NAMALWA (cell line): ENCODE measurements at regions not wholly inside any gene's neighbourhood (a gene's known extent, or its start where the extent isn't known, plus 50 kb on each side); places are given as distances from the start of the nearest gene placed in this dataset.

ENCODE experiments used
- DNase-seq: peaks from one replicate; pipeline ENCODE4 v3.0.0-alpha.2; 2015; ENCODE audit warnings: low spot score

DNA sequence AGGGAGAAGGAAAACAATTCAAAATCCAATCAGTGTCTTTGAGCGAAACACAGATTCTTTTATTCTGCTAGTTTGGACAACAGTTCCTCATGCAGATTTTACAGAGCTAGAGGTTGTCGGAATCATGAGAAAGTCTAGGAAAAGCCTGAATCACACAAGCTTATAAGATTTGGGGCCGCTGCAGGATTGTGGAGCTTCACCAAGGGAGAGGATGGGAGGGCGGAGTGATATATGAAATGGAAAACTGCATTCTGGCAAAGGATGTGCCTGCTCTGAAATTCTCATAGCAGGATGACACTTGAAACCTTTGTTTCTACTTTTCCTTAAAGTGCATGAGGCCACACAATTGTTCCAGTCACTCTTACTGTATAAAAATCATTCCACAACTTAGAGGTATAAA is 134.3 kb downstream of the OR2K2 start:
- DNase-seq = no peak

GRCh38 chr9:111193095-111193494 is 136.9 kb downstream of the OR2K2 start:
- no peak for DNase-seq

DNA sequence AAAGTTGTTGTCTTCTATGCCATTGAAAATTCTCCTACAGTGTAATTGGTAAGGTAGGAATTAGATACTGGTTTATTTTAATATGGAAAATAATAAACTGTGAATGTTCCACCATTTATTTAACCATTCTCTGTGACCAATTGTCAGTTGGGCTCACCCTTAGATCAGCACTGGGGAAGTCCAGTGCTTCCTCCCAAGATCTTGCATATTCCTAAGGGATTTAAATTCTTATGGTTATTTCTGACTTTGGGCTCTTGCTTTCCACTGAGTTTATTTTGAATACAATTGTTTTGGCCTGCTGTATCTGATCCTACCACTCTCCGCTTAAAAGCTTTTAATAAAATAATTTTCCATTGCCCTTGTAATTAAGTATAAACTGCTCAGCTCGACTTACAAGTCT is 137.4 kb downstream of the OR2K2 start:
- DNase-seq = no peak

GRCh38 chr9:111190347-111190746 is 139.7 kb downstream of the OR2K2 start:
- DNase-seq = no peak

- DNase-seq = no peak
Observed at GRCh38 chr9:111187376-111187775, 142.6 kb downstream of the OR2K2 start.

DNA sequence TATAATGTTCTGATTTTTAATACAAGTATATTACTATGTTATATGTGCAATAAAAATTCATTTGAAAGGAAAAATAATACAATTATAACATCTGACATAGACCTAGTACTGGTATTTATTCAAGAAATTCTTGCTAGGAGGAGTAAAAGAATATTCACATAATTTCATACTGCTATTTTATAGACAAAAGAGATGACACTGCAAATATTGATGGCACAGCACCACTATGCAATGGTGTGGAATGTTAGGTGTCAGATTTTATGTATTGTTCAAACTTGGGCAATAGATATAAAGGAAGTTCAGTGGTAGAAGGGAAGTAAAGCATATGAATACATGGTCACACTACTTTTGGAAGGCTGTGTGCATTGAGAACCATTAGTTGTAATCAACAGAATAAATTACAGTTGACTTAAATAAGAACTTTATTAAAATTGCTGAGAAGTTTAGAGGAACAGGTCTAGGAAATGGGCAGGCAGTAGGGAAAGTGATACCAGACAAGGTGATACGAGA is 143.9 kb downstream of the OR2K2 start:
- DNase-seq = no peak

DNA sequence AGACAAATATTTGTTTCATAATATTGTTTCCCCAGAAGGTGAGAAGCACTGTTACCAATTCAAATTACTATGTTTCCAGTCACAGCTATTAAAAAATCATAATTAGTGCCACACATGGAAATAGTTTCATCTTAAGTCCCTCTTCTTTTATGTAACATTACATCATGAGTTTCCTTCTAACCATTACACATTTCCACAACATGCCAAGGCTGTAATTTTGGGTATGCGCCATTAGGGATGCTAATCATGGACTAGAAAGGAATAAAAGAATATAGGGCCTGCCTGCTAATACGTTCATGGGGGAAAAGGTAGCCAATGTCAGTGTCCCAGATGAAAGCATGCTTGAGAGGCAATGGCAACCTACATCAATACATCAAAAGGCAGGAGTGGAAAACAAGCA is 142.5 kb upstream of the LPAR1 start:
- DNase-seq = no peak

DNA sequence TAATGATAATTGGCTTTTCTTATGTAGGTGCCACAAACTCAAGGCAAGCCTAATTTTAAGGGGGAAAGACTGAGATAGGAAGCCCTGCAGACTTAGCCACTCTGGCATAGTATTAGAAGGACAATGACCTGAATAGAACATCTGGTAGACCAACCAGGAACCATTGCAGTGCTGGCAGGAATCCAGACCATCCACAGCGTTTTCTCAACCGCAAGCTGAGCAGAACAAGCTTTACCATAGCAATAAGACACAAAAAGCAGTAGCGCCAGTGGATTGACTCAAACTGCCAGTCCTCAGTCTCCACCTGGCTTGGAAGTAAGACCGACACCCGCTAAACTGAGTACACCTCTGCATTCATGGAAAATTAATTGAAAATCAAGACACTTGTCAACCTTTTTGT is 141.3 kb upstream of the LPAR1 start:
- DNase-seq = no peak

DNA sequence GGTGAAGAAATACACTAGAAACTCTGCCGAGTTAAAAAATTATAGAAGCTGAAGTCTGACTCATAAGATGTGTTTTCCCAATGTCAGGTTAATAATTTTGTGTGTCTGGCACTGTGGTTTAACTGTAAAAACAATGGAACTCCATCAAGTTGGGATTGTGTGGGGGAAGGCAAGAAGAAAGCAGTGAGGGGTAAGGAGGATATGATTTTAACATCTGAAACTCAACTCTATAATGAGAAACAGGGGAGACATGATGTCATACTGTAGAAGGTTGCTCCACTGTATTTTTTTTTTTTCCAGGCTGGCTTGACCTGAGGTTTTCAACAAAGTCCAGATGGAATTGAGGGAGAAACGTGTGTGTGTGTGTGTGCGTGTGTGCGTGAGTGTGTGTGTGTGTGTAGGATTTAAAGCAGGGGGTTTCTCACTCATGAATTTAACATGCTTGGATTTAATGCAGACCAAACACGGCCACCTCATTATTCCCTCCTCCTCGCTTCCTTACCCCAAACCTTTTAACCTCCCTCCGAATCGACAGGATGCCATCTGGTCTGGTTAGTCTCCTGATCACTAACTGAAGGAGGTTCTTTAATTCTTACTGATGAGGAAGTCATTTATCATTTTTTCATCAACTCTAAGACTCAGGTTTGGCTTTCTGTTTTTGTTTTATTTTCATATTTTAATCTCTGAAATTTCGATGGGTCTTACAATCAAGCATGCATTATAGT is 140.2 kb upstream of the LPAR1 start:
- DNase-seq = no peak

DNA sequence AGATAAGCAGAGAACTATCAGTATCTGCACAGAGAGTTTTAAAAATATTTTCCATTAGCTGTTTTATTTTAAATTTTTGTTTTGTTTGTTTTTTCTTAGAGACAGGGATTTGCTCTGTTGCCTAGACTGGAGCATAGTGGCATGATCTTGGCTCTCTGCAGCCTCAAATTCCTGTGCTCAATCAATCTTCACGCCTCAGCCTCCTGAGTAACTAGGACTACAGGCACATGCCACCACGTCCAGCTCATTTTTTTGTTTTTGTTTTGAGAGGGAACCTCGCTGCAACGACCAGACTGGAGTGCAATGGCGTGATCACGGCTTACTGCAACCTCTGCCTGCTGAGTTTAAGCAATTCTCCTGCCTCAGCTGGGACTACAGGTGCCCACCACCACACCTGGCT is 138.2 kb upstream of the LPAR1 start:
- DNase-seq = no peak

DNA sequence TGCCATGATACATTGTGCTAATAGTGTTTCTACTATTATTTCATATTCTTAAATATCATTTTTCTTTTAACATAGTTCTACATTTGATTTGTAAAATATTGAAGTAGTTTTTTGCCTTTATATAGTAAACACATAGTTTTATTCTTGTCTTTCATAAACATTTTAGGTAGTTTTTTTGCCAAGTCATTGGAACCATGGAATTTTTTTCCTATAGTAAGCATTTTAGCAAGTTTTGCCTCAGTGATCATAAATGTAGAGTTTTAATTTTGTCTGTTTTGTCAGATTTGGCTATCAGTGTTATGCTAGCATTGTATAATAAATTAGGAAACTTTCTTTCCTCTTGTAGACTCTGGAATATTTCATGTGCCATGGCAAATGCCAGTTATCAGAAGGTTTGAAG is 137.1 kb upstream of the LPAR1 start:
- no peak for DNase-seq

DNA sequence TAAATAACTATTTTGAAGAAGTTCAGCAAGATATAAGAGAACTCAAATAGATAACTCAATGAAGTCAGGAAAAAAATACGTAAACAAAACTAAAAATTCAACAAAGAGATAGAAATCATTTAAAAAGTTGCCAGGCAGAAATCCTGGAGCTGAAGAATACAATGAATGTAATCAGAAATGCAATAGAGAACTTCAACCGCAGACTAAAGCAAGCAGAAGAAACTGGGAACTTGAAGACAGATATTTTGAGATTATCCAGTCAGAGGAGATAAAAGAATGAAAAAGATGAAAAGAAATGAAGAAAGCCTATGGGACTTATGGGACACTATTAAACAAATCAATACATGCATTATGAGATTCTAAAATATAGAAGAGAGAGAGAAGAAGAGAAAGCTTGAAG is 129.1 kb upstream of the LPAR1 start:
- no peak for DNase-seq

- no peak for DNase-seq
Observed at GRCh38 chr9:111163716-111164389, 125.6 kb upstream of the LPAR1 start.

- DNase-seq = no peak
Observed at GRCh38 chr9:111162026-111162425, 123.8 kb upstream of the LPAR1 start.

DNA sequence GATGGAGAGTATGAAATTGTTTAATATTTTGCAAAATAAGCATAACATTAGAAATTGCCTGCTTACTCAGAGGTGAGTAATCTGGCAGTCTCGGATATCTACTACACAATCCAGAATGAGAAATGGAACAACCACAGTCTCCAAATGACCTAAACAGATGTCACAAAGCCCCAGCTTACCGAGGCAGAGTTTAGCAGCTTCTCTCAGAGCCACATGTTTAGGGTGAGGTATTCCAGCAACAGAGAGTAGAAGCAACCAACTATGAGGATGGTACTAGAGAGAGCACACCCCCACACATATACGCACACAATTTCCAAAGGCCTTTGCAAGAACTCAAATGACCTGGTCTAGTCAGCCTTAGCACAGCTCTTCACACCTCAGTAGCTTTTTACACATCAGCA is 122.7 kb upstream of the LPAR1 start:
- DNase-seq = no peak

GRCh38 chr9:111158999-111159398 is 120.7 kb upstream of the LPAR1 start:
- no peak for DNase-seq

GRCh38 chr9:111158363-111158762 is 120.1 kb upstream of the LPAR1 start:
- no peak for DNase-seq

GRCh38 chr9:111154081-111154562 is 115.9 kb upstream of the LPAR1 start:
- no peak for DNase-seq

- DNase-seq = no peak
Observed at GRCh38 chr9:111152614-111153406, 114.5 kb upstream of the LPAR1 start.

DNA sequence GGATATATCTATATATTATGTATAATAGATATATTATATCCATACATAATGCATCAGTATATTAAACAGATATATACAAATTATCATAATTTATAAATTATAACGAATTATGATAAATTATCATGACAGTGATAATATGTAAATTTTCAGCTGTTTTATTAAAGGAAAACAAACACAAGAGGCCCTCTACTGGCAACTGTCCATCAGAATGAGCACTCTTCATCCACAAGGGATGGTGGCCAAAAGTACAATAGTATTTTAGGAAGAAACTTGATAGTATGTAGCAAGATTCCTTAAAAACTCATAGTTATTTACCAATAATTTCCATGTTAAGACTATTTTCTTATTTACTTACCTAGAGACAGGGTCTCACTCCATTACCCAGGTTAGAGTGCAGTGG is 113.3 kb upstream of the LPAR1 start:
- DNase-seq = no peak

- no peak for DNase-seq
Observed at GRCh38 chr9:111150181-111150580, 111.9 kb upstream of the LPAR1 start.

GRCh38 chr9:111149018-111149759 is 110.9 kb upstream of the LPAR1 start:
- peak; percentile 14 for DNase-seq
